K562 (cell line): ENCODE measurements at regions not wholly inside any gene's neighbourhood (a gene's known extent, or its start where the extent isn't known, plus 50 kb on each side); places are given as distances from the start of the nearest gene placed in this dataset.

Source experiments
- CBFB ChIP-seq: sonication (generic); formaldehyde crosslinking; IDR thresholded peaks from 2 replicates; pipeline ENCODE4 v1.4.0; 2020; ENCODE audit warnings: mild to moderate bottlenecking, missing genetic modification reagents
- FOSL1 ChIP-seq: fragments of 200-800 bp; sonication (Bioruptor generic); conservative IDR thresholded peaks from 2 replicates; pipeline ENCODE4 v1.6.1; 2016; ENCODE audit warnings: missing genetic modification characterization, missing compliant biosample characterization
- GATAD2B ChIP-seq: fragments of 450-650 bp; IDR thresholded peaks from 2 replicates; pipeline ENCODE4 v1.6.1; 2017; ENCODE audit warnings: mild to moderate bottlenecking, borderline replicate concordance
- JUN ChIP-seq, 2 experiments: sonication (generic) in 1 of 2; formaldehyde crosslinking in 1 of 2; IDR thresholded peaks; 2 replicates each; pipeline versions ENCODE4 v1.6.1 to v1.8.0; 2012 to 2022; ENCODE audit warnings: borderline replicate concordance in 2 of 2, mild to moderate bottlenecking in 2 of 2, improper control_type of control experiment in 1 of 2, low read depth in 1 of 2, low read length in 1 of 2, missing genetic modification reagents in 1 of 2
- JUNB ChIP-seq: fragments of 450-650 bp; formaldehyde crosslinking; conservative IDR thresholded peaks from 2 replicates; pipeline ENCODE4 v1.4.0; 2020; ENCODE audit warnings: mild to moderate bottlenecking
- JUND ChIP-seq, 2 experiments: IDR thresholded peaks; 2 replicates in 1 of 2; 3 replicates in 1 of 2; pipeline ENCODE4 v1.6.1; 2011; ENCODE audit warnings: borderline replicate concordance in 2 of 2, low read depth in 2 of 2, low read length in 2 of 2, improper control_type of control experiment in 1 of 2, missing biosample characterization in 1 of 2, missing genetic modification characterization in 1 of 2, missing genetic modification reagents in 1 of 2
- NFE2 ChIP-seq: IDR thresholded peaks from 2 replicates; pipeline ENCODE4 v1.6.1; 2014; ENCODE audit warnings: antibody characterized with exemption, low read depth
- PTBP1 ChIP-seq: fragments of 200-400 bp; formaldehyde crosslinking; IDR thresholded peaks from 2 replicates; pipeline ENCODE4 v1.6.1; 2017; ENCODE audit warnings: low read depth, low read length
- SRSF7 ChIP-seq: fragments of 200-400 bp; formaldehyde crosslinking; optimal IDR thresholded peaks from 2 replicates; pipeline ENCODE3; 2017; ENCODE audit warnings: mild to moderate bottlenecking, low read depth, low read length
- ZFPM2 ChIP-seq: fragments of 250-450 bp; sonication (Bioruptor Pico); IDR thresholded peaks from 2 replicates; pipeline ENCODE4 v1.5.1; 2022; ENCODE audit warnings: mild to moderate bottlenecking
- TF ChIP-seq, protein P1 (sequence below): fragments of 450-650 bp; IDR thresholded peaks from 2 replicates; pipeline ENCODE4 v1.6.1; 2016; ENCODE audit warnings: mild to moderate bottlenecking, moderate library complexity
- TF ChIP-seq, protein P2 (sequence below): IDR thresholded peaks from 2 replicates; pipeline ENCODE4 v1.6.1; 2011; ENCODE audit not compliant: insufficient read length; ENCODE audit errors: extremely low read depth
- TF ChIP-seq, protein P3 (sequence below): sonication (generic); formaldehyde crosslinking; IDR thresholded peaks from 2 replicates; pipeline ENCODE4 v1.8.1; 2023; ENCODE audit warnings: mild to moderate bottlenecking, missing genetic modification reagents

DNA sequence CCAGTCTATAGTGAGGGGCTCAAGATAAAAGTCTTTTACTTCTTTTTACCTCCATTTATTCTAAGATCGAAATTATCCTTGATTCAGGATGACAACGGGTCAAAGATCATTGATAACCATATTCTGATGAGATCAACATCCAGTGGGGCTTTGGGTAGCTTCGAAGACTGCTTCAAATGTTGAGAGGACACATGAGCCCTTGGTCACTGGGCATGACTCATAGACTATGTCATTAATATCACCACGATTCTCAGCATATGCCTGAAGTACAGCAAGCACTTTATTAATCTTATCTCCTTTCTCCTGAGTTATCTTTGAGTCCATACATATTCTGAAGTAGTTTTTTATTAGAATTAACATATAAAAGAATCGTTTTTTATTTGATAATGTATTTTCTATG lies 117.1 kb upstream of the DAB2 start (continued):
- TF ChIP-seq, protein P1, sequence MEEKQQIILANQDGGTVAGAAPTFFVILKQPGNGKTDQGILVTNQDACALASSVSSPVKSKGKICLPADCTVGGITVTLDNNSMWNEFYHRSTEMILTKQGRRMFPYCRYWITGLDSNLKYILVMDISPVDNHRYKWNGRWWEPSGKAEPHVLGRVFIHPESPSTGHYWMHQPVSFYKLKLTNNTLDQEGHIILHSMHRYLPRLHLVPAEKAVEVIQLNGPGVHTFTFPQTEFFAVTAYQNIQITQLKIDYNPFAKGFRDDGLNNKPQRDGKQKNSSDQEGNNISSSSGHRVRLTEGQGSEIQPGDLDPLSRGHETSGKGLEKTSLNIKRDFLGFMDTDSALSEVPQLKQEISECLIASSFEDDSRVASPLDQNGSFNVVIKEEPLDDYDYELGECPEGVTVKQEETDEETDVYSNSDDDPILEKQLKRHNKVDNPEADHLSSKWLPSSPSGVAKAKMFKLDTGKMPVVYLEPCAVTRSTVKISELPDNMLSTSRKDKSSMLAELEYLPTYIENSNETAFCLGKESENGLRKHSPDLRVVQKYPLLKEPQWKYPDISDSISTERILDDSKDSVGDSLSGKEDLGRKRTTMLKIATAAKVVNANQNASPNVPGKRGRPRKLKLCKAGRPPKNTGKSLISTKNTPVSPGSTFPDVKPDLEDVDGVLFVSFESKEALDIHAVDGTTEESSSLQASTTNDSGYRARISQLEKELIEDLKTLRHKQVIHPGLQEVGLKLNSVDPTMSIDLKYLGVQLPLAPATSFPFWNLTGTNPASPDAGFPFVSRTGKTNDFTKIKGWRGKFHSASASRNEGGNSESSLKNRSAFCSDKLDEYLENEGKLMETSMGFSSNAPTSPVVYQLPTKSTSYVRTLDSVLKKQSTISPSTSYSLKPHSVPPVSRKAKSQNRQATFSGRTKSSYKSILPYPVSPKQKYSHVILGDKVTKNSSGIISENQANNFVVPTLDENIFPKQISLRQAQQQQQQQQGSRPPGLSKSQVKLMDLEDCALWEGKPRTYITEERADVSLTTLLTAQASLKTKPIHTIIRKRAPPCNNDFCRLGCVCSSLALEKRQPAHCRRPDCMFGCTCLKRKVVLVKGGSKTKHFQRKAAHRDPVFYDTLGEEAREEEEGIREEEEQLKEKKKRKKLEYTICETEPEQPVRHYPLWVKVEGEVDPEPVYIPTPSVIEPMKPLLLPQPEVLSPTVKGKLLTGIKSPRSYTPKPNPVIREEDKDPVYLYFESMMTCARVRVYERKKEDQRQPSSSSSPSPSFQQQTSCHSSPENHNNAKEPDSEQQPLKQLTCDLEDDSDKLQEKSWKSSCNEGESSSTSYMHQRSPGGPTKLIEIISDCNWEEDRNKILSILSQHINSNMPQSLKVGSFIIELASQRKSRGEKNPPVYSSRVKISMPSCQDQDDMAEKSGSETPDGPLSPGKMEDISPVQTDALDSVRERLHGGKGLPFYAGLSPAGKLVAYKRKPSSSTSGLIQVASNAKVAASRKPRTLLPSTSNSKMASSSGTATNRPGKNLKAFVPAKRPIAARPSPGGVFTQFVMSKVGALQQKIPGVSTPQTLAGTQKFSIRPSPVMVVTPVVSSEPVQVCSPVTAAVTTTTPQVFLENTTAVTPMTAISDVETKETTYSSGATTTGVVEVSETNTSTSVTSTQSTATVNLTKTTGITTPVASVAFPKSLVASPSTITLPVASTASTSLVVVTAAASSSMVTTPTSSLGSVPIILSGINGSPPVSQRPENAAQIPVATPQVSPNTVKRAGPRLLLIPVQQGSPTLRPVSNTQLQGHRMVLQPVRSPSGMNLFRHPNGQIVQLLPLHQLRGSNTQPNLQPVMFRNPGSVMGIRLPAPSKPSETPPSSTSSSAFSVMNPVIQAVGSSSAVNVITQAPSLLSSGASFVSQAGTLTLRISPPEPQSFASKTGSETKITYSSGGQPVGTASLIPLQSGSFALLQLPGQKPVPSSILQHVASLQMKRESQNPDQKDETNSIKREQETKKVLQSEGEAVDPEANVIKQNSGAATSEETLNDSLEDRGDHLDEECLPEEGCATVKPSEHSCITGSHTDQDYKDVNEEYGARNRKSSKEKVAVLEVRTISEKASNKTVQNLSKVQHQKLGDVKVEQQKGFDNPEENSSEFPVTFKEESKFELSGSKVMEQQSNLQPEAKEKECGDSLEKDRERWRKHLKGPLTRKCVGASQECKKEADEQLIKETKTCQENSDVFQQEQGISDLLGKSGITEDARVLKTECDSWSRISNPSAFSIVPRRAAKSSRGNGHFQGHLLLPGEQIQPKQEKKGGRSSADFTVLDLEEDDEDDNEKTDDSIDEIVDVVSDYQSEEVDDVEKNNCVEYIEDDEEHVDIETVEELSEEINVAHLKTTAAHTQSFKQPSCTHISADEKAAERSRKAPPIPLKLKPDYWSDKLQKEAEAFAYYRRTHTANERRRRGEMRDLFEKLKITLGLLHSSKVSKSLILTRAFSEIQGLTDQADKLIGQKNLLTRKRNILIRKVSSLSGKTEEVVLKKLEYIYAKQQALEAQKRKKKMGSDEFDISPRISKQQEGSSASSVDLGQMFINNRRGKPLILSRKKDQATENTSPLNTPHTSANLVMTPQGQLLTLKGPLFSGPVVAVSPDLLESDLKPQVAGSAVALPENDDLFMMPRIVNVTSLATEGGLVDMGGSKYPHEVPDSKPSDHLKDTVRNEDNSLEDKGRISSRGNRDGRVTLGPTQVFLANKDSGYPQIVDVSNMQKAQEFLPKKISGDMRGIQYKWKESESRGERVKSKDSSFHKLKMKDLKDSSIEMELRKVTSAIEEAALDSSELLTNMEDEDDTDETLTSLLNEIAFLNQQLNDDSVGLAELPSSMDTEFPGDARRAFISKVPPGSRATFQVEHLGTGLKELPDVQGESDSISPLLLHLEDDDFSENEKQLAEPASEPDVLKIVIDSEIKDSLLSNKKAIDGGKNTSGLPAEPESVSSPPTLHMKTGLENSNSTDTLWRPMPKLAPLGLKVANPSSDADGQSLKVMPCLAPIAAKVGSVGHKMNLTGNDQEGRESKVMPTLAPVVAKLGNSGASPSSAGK = peak; percentile 36; the same call in 1 of the 2 replicates
- TF ChIP-seq JUND (IDR thresholded peaks at IDR 0.05; ENCODE audit: borderline replicate concordance, low read depth, low read length) (peak; percentile 60; the same call in 1 of the 2 replicates), JUND (tag; IDR thresholded peaks at IDR 0.05; ENCODE audit: borderline replicate concordance, low read depth, low read length) (peak; percentile 66; the same call in 2 of the 3 replicates), NFE2 (no peak), SRSF7 (no peak), GATAD2B (no peak), FOSL1 (peak; percentile 43; the same call in 1 of the 2 replicates), JUN (IDR thresholded peaks at IDR 0.05; ENCODE audit: borderline replicate concordance, low read depth, low read length) (0 out of 2 replicates have a peak, but pooled peaks have one; percentile 35), JUN (CRISPR knock-in tag; IDR thresholded peaks at IDR 0.05; ENCODE audit: borderline replicate concordance) (no peak), PTBP1 (no peak), CBFB (CRISPR knock-in tag) (no peak), ZFPM2 (CRISPR knock-in tag) (no peak), JUNB (CRISPR knock-in tag) (peak; percentile 47; the same call in 1 of the 2 replicates)
- TF ChIP-seq, protein P2, sequence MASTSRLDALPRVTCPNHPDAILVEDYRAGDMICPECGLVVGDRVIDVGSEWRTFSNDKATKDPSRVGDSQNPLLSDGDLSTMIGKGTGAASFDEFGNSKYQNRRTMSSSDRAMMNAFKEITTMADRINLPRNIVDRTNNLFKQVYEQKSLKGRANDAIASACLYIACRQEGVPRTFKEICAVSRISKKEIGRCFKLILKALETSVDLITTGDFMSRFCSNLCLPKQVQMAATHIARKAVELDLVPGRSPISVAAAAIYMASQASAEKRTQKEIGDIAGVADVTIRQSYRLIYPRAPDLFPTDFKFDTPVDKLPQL = no peak
- TF ChIP-seq, protein P3, sequence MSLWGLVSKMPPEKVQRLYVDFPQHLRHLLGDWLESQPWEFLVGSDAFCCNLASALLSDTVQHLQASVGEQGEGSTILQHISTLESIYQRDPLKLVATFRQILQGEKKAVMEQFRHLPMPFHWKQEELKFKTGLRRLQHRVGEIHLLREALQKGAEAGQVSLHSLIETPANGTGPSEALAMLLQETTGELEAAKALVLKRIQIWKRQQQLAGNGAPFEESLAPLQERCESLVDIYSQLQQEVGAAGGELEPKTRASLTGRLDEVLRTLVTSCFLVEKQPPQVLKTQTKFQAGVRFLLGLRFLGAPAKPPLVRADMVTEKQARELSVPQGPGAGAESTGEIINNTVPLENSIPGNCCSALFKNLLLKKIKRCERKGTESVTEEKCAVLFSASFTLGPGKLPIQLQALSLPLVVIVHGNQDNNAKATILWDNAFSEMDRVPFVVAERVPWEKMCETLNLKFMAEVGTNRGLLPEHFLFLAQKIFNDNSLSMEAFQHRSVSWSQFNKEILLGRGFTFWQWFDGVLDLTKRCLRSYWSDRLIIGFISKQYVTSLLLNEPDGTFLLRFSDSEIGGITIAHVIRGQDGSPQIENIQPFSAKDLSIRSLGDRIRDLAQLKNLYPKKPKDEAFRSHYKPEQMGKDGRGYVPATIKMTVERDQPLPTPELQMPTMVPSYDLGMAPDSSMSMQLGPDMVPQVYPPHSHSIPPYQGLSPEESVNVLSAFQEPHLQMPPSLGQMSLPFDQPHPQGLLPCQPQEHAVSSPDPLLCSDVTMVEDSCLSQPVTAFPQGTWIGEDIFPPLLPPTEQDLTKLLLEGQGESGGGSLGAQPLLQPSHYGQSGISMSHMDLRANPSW (CRISPR knock-in tag) = no peak
